EL (cell line): ENCODE measurements at regions not wholly inside any gene's neighbourhood (a gene's known extent, or its start where the extent isn't known, plus 50 kb on each side); places are given as distances from the start of the nearest gene placed in this dataset.

ENCODE experiments used
- DNase-seq: peaks from one replicate; pipeline ENCODE4 v3.0.0-alpha.2; 2016

DNA sequence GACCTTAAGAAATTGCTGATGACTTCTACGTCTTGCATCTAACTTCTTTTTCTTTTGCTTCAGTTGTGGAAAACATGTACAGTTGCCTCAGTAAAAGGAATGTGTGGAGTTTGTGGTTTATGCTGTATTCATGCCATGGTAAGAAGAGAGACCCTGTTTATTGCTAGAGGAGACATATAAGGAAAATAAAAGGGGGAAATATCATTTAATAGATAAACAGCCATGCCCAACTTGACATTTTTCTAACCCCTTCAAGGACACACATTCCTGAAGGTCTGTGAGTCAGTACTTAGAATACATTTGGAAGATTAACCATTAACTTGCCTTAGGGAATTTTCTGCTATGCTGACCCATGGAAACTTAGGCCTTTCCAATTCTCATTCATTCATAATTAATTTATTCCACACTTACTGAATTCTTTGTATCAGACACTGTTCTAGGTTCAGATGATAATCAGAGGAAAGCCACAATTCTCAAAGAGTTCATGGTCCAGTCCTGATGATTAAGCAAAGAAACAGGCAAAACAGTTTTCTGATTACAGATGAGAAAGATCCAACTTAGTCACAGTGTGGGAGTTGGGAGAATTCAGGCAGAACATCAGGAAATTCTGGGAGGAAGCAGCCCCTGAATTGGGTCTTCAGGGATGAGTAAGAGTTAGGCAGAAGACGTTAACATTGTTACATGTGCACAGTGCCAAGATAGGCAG lies 329.8 kb upstream of the RASGRP1 start:
- DNase-seq, result peak; percentile 95

DNA sequence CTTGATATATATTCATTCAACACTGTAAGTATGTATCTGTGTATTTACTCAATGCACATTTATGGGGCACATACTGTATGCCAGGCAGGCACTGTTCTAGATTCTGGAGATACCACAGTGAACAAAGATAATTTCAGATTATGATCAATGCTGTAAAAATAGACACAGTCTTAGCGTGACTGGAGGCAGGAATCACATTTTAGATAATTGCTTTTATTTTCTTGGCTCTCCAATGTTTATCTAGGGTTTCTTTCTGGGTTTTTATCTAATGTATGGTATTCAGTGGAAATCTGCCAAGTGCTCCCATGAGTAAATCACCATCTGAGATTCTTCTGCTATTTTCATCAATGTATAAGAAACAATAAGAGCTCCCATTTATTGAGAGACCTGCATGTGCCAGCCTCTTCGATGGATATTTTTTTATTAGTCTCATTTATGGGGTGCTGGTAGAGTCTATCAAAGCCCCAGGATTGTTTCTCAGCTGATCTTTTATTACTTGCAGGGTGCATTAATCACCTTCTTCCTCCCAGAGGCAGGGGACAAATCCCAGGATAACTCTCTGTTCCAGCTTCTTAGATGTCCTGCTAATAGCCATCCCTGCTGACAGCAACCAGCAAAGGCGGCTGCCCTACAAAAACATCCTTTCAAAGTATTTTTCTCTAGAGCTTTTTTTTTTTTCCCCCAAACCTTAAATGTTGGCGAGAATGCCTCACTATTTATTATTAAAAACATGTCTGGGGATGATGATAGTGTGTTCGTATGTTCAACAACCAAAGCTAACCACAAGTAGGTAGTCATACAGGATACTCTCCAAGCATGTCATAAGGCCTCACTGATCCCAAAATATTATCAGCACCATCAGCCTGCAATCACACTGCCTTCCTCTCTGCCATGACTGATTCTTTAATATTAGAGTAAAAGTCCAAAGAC lies 331.0 kb upstream of the RASGRP1 start:
- DNase-seq, result peak; percentile 91

DNA sequence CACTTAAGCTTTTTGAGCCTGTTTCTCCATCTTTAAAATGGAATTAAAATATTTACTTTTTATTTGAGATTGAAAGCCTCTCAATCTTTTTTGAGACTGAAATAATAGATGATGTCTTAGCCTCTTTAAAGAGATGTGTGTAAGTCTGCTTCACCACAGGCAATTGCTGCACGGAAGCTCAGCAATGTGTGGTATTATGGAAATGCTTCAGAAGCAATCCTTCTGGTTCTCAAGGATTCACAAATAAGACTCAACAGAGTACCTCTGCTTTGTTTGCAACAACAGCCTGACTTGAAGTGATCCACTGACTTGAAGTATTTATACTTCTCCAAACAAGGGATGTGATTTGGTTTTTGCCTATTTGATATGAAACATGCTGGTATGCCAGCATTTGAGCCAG lies 332.0 kb upstream of the RASGRP1 start:
- no peak for DNase-seq

DNA sequence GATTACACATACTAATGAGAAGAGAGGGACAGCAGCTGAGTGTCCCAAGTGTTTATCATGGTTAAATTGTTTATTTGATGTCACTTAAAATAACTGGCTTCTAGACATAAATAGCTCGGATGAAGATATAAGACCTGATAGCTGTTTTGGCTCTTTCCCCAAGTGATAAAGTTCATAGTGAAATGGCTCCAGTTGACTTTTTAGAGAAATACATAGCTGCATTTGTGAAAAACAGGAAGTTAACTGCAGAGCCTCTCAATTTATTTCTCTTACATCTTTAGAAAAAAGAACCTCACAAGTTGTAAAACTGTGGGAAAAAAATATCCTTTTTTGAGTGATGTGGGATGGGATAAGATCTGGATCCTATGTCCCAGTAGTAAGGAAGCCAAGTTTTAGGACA lies 332.9 kb upstream of the RASGRP1 start:
- no peak for DNase-seq

DNA sequence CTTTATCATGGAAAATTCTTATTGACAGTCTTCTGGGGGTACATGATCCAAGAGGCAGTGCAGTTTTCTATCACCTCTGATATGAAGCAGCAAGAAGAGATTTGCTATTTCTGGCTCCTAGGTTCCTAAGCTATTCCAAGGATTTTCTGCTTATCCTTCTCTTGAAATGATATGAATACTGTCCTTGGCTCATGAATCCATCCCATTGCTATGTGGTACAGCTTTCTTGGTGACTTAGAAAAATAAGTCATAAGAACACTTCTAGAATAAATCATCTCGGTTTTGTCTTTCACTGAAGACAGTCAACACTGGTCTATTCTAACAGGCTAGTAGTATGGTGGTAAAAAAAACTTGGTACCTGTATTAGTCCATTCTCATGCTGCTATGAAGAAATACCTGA lies 333.6 kb upstream of the RASGRP1 start:
- no peak for DNase-seq

DNA sequence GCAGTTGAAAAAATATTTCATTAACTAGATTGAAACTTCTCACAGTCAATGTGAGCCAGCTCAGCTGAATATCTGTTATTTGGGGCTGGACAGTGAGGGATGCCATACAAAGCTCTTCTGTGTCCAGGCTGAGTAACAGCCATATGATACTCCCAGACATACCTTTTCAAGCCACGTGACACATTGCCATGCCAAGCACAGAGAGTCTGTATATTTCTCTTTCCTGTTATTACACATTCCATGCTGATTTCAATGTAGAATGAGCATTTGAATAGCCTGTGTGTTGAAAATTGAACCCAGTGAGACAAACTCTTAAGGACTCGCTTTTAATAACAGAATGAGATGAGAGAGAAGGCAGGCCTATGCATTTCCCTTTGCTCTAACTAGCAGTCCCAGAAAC lies 334.7 kb upstream of the RASGRP1 start:
- no peak for DNase-seq

DNA sequence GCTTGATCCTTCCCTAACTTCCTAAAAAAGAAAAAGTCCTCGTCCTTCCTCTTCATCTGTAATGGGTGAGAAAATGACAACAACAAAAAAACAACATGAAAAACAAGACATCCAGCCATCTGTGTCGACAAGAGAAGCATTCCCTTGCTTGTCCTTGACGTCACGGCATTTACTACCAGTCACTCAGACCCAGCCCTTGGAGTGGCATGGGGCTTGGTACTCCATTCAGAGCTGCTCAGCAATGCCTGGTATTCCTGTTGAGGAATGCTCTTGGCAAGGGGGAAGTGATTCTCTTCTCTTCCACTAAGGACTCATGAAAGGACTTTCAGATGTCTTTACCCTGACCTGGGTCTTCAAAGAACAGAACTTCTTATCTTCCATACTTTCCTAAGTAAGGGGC lies 339.7 kb upstream of the RASGRP1 start:
- DNase-seq, result no peak

DNA sequence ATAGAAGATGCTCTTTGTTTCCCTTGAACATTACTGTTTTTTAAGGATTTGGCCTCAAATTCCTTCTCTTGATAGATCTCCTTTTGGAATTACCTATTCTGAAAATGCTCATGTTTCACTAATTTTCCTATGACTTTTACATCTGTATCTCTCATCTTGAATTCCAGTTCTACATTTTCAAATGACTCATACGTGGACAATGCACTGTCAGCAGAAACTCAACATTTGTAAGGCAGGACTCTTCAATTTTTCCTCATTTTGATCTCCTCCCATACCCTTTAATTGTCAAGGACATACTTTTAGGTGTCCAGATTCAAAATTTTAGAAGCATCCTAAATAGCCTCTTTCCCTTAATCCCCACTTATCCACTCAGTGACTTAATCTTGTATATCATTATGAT lies 341.0 kb upstream of the RASGRP1 start:
- DNase-seq, result peak; percentile 56

DNA sequence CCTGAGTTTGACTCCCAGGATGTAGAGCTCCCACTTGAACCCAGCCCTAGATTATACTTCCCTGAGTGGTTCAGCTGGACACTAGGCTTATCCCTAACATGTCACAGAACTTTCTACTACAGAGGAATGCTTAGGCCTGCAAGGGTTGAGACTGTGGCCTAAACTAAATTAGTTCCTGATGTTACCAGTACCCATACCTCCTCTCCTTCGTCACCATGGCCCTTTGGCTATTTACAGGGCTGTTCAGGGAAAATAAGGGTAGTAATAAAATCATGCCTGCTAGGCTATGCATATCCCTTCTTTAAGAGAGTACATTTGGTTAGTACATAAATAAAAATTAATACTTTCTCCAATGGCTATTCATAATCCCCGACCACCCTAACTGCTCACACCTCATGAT lies 356.4 kb upstream of the RASGRP1 start:
- no peak for DNase-seq

DNA sequence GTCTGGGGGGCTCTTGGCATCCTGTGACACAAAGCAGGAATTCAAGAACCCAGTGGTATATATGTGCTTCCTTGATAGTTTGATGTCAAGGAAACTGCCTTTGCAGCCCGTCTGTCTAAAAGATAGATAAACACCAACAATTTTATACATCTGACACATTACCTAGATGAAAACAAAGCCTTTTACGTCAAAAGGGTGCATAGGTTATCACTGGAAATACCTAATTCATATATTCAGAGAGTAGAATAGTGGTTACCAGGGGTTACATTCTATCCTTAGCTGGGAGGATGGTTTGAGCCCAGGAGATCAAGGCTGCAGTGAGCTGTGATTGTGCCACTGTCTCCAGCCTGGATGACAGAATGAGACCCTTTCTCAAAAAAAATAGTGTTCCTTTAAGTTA lies 356.9 kb upstream of the RASGRP1 start:
- no peak for DNase-seq

DNA sequence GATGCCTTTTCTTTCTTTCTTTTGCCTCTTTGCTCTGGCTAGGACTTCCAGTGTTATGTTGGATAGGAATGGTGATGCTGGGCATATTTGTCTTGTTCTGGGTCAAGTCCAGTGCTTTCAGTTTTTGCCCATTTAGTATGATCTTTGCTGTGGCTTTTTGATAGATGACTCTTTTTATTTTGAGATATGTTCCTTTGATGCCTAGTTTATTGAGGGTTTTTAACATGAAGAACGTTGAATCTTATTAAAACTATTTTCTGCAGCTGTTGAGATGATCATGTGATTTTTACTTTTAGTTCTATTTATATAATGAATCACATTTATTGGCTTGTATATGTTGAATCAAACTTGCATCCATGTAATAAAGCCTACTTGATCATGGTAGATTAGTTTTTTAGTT lies 363.8 kb upstream of the RASGRP1 start:
- no peak for DNase-seq

DNA sequence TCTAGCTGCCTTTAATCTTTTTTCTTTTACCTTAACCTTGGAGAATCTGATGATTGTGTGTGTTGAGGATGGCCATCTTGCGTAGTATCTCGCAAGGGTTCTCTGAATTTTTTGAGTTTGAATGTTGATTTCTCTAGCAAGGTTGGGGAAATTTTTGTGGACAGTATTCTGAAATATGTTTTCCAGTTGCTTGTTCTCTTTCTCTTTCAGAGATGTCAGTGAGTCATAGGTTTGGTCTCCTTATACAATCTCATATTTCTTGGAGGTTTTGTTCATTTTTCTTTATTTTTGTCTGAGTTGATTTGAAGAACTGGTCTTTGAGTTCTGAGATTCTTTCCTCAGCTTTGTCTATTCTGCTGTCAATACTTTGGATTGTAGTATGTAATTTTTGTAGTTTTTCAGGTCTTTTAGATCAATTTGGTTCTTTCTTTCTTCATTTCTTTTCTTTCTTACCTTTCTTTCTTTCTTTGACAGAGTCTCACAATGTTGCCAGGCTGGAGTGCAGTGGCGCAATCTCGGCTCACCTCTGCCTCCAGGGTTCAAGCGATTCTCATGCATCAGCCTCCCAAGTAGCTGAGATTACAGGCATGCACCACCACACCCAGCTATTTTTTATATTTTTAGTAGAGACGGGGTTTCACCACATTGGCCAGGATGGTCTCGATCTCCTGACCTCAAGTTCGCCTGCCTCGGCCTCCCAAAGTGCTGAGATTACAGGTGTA lies 366.4 kb upstream of the RASGRP1 start:
- peak; percentile 29 for DNase-seq

DNA sequence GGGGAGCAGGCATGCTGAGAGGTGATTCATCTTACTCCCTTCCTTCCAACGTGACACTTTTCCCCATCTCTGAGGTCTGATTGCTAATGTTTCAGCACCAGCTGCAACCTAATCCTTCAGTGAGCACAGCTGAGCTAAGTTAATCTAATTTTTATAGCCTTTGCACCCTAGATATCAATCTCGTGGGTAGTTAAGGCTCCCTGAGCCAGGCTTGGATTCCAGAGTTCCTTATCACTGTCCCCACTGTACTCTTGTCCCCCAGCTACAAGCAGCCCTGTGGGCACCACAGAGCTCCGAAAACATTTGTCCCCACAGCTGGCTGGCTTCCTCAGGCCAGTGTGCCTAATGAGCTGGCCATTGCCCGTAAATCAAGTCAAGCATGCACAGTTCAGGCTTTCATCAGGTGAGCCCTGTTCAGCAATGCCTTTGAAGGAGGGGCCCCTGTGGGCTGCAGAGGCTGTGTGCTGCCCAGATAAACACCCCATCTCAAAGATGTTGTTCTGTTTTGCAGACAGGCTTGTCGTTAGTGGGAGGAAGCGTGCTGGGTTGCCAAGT lies 376.9 kb upstream of the RASGRP1 start:
- DNase-seq, result peak; percentile 31

DNA sequence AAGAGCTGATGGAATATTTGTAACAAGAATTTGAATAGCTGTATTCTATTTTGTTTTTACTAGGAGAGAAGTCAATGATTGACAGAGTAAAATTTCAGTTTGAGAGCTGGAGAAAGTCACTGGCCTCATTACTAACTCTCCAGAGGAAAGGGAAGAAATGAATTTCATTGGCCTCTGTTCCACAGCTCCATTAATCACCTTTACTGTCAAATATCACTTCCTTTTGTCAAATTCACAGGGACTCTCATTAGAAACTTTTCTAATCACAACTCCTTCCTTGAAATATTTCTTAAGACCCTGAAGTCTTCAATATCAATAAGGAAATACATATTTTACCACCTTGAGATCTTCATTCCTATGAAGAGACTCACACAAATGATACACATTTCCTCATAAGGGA lies 379.9 kb upstream of the RASGRP1 start:
- DNase-seq, result no peak

DNA sequence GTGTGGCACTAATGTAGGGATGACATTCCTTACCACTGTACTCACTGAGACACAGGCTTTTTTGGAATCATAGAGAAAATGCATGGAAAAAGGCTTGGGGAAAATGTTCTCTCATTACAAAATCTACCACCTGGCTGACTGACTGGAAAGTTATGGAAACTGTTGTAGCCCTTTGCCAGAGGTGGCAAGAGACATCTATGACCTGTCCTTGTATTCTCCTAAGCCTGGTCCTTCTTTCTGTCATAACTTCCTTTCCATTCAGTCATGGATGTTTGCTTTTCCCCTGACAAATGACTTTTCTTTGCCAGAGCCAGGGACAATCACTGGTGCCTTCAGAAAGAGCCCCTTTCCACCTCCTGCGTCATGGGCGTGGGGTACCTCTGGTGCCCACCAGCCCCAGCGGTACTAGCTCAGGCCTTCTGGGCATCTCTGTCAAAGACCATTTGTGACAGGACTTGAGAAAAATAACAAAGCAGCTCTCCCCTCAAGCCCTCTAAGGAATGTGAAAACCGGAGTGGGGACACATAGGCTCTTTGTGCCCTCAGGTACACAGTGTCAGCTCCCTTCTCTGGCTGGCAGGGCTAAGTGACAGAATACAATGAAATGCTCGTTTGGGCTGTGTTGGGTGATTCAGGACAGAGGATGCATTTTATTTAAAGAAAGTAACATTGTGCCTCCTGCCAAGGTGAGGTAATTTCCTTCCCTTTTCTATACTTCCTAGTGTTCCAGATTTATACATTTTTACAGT lies 381.1 kb upstream of the RASGRP1 start:
- DNase-seq, result no peak

DNA sequence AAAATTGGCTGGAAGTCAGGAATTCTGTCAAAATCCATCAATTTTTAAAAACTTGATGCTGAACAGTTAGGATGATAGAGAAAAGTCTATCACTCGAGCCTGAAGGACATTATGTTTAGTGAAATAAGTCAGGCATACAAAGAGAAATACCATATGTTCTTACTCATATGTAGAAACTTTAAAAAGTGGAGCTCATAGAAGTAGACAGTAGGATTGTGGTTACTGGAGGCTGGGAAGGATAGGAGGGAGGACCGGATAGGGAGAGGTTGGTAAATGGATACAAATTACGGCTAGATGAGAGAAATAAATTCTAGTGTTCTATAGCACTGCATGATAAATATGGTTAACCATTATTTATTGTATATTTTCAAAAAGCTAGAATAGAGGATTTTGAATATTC lies 389.5 kb upstream of the RASGRP1 start:
- no peak for DNase-seq

DNA sequence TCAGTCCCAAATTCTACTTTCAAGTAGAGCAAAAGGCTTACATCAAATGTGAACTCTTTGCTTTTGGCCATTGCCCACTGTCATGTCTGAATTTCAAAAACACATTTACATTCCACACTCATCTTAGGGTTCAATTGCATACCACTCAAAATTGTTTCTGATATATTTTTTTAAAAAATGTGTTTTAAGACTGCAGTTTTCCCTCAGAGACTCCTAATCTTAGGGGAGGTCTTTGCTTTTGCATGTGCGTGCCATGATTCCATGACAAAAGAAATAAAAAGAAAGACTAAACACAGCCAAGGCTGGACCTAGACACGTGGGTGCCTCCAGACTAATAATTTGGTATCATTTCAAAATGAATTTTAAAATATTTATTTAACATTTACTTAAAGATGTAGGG lies 396.8 kb upstream of the RASGRP1 start:
- no peak for DNase-seq

DNA sequence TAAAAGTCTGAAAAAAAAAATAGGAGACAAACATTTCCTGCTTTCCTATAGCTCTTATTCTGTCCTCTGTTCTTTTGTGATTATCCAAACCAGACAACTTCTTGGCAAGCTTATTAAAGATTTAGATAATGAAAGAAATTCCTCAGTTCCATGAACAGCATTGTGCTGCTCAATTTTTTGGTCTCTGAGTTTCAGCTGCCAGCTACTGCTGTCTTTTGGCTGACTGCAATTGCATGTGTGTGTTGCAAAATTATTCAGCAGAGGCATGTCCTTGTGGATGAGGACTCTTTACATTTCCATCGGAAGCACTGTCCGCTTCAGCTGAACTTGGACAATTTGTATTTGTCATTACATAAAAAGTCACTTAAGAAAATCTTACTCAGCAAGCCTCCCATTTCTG lies 397.3 kb upstream of the RASGRP1 start:
- no peak for DNase-seq

DNA sequence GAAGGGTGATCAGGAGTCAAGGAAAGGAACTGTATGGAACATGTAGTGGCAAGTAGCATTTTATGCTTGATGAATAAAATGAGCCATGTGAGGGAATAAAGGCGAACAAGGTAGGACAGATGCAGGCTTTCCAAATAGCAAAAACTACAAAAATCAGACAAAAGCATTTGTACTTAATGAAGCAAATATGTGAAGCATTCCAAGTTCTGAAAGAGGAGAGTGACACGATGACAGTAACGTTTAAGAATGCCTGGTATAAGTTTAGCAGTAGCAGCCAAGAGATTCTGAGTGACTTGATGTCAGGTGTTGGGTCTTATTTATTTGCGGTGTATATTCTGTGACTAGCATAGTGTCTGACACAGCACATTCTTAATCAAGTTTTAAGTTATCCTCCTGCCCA lies 408.2 kb upstream of the RASGRP1 start:
- peak; percentile 10 for DNase-seq

DNA sequence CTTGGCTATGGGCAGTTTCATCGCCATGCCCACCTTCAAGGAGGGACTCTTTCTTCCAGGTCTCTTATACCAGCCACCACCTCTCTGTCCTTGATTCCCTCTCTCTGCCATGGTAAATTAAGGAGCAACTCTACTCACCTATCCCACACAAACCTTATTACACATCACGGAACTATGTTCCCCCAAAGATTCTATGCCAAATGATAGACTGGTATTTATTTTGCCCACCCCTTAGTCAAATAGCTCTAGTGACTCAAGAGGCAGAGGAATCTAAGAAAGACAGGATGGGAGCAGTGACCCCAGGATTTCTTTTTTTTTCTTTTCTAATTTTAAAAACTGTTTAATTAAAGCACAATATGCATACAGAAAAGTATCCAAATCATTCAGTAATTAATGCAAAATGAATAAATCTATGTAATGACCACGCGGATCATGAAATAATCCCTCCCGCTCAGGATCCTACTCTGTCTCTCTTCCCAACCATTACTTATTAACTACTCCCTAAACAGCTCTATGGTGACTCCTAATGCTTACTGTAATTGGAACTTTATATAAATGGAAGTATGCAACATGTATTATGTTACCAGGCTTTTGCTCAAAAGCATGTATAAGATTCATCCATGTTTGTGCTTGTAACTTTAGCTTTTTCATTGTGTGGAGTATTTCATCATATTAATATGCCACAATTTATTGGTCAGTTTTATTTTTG lies 410.8 kb upstream of the RASGRP1 start:
- no peak for DNase-seq

DNA sequence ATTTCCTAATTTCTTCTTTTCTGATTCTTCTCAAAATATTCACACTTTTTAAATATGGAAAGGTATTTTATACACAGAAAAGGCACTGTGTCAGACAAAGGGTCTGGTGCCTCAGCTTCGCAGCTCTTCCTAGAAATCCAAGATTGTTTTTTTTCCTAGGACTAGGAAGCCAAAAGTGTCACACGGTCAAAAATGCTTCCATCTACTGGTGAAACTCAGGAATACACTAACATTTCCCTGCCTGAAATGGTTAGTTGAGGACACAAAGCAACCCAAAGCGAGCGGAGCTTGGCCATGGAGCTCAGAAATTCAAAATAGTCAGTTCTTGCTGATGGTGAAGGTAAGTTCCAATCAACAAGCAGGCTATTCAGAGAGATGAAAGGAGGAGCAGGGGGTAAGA lies 426.5 kb upstream of the RASGRP1 start:
- DNase-seq, result peak; percentile 41

DNA sequence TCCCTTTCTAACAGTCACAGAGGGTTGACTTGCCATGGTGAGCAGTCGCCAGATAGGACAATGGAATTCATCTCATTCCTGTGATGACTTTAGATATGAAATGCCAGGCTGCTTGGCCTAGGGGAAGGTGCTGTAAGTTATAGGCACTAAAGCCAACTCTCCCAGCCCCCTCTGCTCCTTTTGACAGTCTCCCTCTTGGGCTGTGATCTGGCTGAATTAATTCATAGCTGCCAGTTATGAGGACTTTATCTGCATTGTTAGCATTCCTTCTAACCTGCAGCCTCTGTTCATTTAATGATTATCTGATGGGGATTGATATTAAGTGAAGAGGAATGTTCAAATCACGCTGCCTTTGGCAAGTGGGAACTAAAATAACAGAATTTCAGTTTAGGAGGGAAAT lies 427.1 kb upstream of the RASGRP1 start:
- peak; percentile 29 for DNase-seq
